SK-N-SH (cell line): ENCODE measurements at regions not wholly inside any gene's neighbourhood (a gene's known extent, or its start where the extent isn't known, plus 50 kb on each side); places are given as distances from the start of the nearest gene placed in this dataset.

Experiments
- JUND ChIP-seq: IDR thresholded peaks from 2 replicates; pipeline ENCODE4 v1.4.0; 2012
- POLR2AphosphoS5 ChIP-seq: IDR thresholded peaks from 2 replicates; pipeline ENCODE4 v1.6.1; 2012; ENCODE audit warnings: low read depth, low read length
- TAF1 ChIP-seq: IDR thresholded peaks from 2 replicates; pipeline ENCODE4 v1.6.1; 2012; ENCODE audit warnings: low read depth, mild to moderate bottlenecking, low read length, moderate library complexity, borderline replicate concordance
- TF ChIP-seq, protein P1 (sequence below): fragments of 200-600 bp; sonication (generic); IDR thresholded peaks from 2 replicates; pipeline ENCODE4 v1.6.1; 2017; ENCODE audit warnings: antibody characterized with exemption, mild to moderate bottlenecking, moderate library complexity
- TF ChIP-seq, protein P2 (sequence below): IDR thresholded peaks from 2 replicates; pipeline ENCODE4 v1.4.0; 2012; ENCODE audit warnings: low read depth

DNA sequence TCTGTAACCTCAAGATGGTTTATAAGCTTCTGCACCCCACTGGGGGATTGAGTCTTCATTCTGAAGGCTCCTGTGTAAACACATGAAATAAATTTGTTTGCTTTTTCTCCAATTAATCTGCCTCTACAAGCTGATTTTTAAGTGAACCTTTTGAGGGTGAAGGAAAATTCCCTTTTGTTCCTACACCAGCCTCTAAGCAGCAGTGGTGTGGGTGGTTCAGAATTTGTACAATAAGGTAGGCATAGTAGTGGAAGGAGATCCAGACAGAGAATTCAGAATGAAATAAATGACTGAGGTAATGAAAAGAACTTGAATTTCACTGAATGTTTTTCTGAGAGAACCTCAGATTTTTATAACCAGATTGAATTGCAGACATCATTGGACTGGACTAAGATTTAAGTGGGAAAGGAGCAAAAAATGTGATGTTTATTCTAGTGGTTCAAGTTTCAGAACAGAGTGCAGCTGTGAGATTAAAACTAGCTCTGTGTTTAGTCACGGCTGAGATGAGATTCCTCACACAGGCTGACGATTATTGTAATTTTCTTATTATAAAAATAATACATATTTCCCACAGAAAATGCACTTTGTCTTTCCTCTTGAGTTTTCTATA lies 1162.2 kb downstream of the TYW1 start:
- TF ChIP-seq TAF1 (no peak), JUND (no peak), POLR2AphosphoS5 (no peak)
- TF ChIP-seq, protein P1, sequence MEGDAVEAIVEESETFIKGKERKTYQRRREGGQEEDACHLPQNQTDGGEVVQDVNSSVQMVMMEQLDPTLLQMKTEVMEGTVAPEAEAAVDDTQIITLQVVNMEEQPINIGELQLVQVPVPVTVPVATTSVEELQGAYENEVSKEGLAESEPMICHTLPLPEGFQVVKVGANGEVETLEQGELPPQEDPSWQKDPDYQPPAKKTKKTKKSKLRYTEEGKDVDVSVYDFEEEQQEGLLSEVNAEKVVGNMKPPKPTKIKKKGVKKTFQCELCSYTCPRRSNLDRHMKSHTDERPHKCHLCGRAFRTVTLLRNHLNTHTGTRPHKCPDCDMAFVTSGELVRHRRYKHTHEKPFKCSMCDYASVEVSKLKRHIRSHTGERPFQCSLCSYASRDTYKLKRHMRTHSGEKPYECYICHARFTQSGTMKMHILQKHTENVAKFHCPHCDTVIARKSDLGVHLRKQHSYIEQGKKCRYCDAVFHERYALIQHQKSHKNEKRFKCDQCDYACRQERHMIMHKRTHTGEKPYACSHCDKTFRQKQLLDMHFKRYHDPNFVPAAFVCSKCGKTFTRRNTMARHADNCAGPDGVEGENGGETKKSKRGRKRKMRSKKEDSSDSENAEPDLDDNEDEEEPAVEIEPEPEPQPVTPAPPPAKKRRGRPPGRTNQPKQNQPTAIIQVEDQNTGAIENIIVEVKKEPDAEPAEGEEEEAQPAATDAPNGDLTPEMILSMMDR = no peak
- TF ChIP-seq, protein P2, sequence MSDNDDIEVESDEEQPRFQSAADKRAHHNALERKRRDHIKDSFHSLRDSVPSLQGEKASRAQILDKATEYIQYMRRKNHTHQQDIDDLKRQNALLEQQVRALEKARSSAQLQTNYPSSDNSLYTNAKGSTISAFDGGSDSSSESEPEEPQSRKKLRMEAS = no peak
